ENCODE measurements at regions not wholly inside any gene's neighbourhood (a gene's known extent, or its start where the extent isn't known, plus 50 kb on each side); places are given as distances from the start of the nearest gene placed in this dataset.

GRCh38 chr6:139812939-139813338, 438.5 kb upstream of the CITED2 start:
- no peaks in the 10 kb centered on the region for H3K9me3 ChIP-seq (ENCODE audit: control insufficient read depth, low read length)
- H3K36me3 Mint-ChIP-seq (ENCODE audit: low read depth), result no peaks in the 10 kb centered on the region
- WGBS, 2 experiments (ENCODE audit: insufficient coverage in 1 of 2, insufficient read length in 1 of 2), result 100% methylated on average over 1 of the region's 3 CpGs; no CpG with 5 or more reads in 1 of the 2 experiments
- H3K27me3 ChIP-seq (ENCODE audit: control insufficient read depth, insufficient read depth, low read length, poor library complexity, severe bottlenecking), result no peaks in the 10 kb centered on the region
- no peaks in the 10 kb centered on the region for H3K4me1 Mint-ChIP-seq
- no peak overlapping the region for H3K27ac ChIP-seq (ENCODE audit: low read depth, low read length)
- no peaks in the 10 kb centered on the region for H3K36me3 ChIP-seq (ENCODE audit: control insufficient read depth, insufficient read depth, low read length)
- no peak overlapping the region for H3K9ac ChIP-seq (ENCODE audit: extremely low read depth, low read length, poor library complexity, severe bottlenecking)
- no peak overlapping the region for H3K27ac Mint-ChIP-seq
- no peak overlapping the region for H3K4me3 Mint-ChIP-seq
- no peak overlapping the region for H3K4me3 ChIP-seq (ENCODE audit: low read length)
- no peak for TF ChIP-seq CTCF (conservative IDR thresholded peaks at IDR 0.05)
- DNase-seq, result no peak
- H3K4me1 ChIP-seq (ENCODE audit: control insufficient read depth, insufficient read depth, low read length), result no peaks in the 10 kb centered on the region
- no peaks in the 10 kb centered on the region for H3K9me3 Mint-ChIP-seq
- H3K27me3 Mint-ChIP-seq (ENCODE audit: insufficient read depth), result no peaks in the 10 kb centered on the region

GRCh38 chr6:139801571-139802321, 427.3 kb upstream of the CITED2 start:
- peak; percentile 66 for DNase-seq
- Histone ChIP-seq H3K27me3 (ENCODE audit: control insufficient read depth, insufficient read depth, low read length, poor library complexity, severe bottlenecking) (no peaks in the 10 kb centered on the region), H3K9ac (ENCODE audit: extremely low read depth, low read length, poor library complexity, severe bottlenecking) (no peak overlapping the region), H3K36me3 (ENCODE audit: control insufficient read depth, insufficient read depth, low read length) (no peaks in the 10 kb centered on the region), H3K4me3 (ENCODE audit: low read length) (no peak overlapping the region), H3K9me3 (ENCODE audit: control insufficient read depth, low read length) (peaks cover 2% of the 10 kb centered on the region), H3K4me1 (ENCODE audit: control insufficient read depth, insufficient read depth, low read length) (no peaks in the 10 kb centered on the region), H3K27ac (ENCODE audit: low read depth, low read length) (no peak overlapping the region)
- no peak for TF ChIP-seq CTCF (conservative IDR thresholded peaks at IDR 0.05)
- Mint-ChIP-seq H3K36me3 (ENCODE audit: low read depth) (no peaks in the 10 kb centered on the region), H3K4me1 (no peaks in the 10 kb centered on the region), H3K27ac (no peak overlapping the region), H3K9me3 (no peaks in the 10 kb centered on the region), H3K4me3 (no peak overlapping the region), H3K27me3 (ENCODE audit: insufficient read depth) (no peaks in the 10 kb centered on the region)
- 92 to 94% methylated on average over 2 of the region's 2 CpGs for WGBS, 2 experiments (ENCODE audit: insufficient coverage in 1 of 2, insufficient read length in 1 of 2)

GRCh38 chr6:139800837-139801236, 426.4 kb upstream of the CITED2 start:
- Histone ChIP-seq H3K4me3 (ENCODE audit: low read length) (no peak overlapping the region), H3K36me3 (ENCODE audit: control insufficient read depth, insufficient read depth, low read length) (no peaks in the 10 kb centered on the region), H3K9me3 (ENCODE audit: control insufficient read depth, low read length) (no peaks in the 10 kb centered on the region), H3K27me3 (ENCODE audit: control insufficient read depth, insufficient read depth, low read length, poor library complexity, severe bottlenecking) (no peaks in the 10 kb centered on the region), H3K4me1 (ENCODE audit: control insufficient read depth, insufficient read depth, low read length) (no peaks in the 10 kb centered on the region), H3K9ac (ENCODE audit: extremely low read depth, low read length, poor library complexity, severe bottlenecking) (no peak overlapping the region), H3K27ac (ENCODE audit: low read depth, low read length) (no peak overlapping the region)
- H3K27ac Mint-ChIP-seq, result no peak overlapping the region
- no peaks in the 10 kb centered on the region for H3K4me1 Mint-ChIP-seq
- TF ChIP-seq CTCF (conservative IDR thresholded peaks at IDR 0.05), result no peak
- DNase-seq, result no peak
- H3K4me3 Mint-ChIP-seq, result no peak overlapping the region
- no peaks in the 10 kb centered on the region for H3K36me3 Mint-ChIP-seq (ENCODE audit: low read depth)
- 86% methylated on average over 1 of the region's 1 CpG; no CpG with 5 or more reads in 1 of the 2 experiments for WGBS, 2 experiments (ENCODE audit: insufficient coverage in 1 of 2, insufficient read length in 1 of 2)
- H3K9me3 Mint-ChIP-seq, result no peaks in the 10 kb centered on the region
- no peaks in the 10 kb centered on the region for H3K27me3 Mint-ChIP-seq (ENCODE audit: insufficient read depth)

All from endodermal cell (in vitro differentiated cells).